ENCODE measurements at regions not wholly inside any gene's neighbourhood (a gene's known extent, or its start where the extent isn't known, plus 50 kb on each side); places are given as distances from the start of the nearest gene placed in this dataset.

- TF ChIP-seq CTCF (IDR thresholded peaks at IDR 0.05) (no peak), POLR2AphosphoS5 (IDR thresholded peaks at IDR 0.05; ENCODE audit: insufficient read depth in 1 of 2, low read depth in 1 of 2) (no peak)
Measured at GRCh38 chr18:73841661-73842060, 306.0 kb downstream of the FBXO15 start.

All from vagina (tissue), 2 donors.